IPS-20b (cell line): ENCODE measurements at regions not wholly inside any gene's neighbourhood (a gene's known extent, or its start where the extent isn't known, plus 50 kb on each side); places are given as distances from the start of the nearest gene placed in this dataset.

Experiments used
- H3K27ac ChIP-seq: one replicate; pipeline ENCODE4 v1.5.1; 2013; ENCODE audit warnings: low read length
- H3K27me3 ChIP-seq: 2 replicates; pipeline ENCODE4 v1.6.1; 2013; ENCODE audit warnings: mild to moderate bottlenecking, low read length, inconsistent platforms; ENCODE audit not compliant: insufficient read depth
- H3K36me3 ChIP-seq: 2 replicates; pipeline ENCODE4 v1.6.1; 2013; ENCODE audit warnings: low read depth, mild to moderate bottlenecking, inconsistent platforms, low read length, moderate library complexity; ENCODE audit not compliant: insufficient read depth
- H3K4me1 ChIP-seq: 2 replicates; pipeline ENCODE4 v1.6.1; 2013; ENCODE audit warnings: mild to moderate bottlenecking, control low read depth, inconsistent platforms, low read length, moderate library complexity; ENCODE audit not compliant: insufficient read depth
- H3K4me3 ChIP-seq: 2 replicates; pipeline ENCODE4 v1.5.1; 2013; ENCODE audit warnings: mild to moderate bottlenecking, low read length, inconsistent platforms
- H3K9ac ChIP-seq: 2 replicates; pipeline ENCODE4 v1.6.1; 2013; ENCODE audit warnings: low read depth, mild to moderate bottlenecking, inconsistent platforms, low read length, moderate library complexity
- H3K9me3 ChIP-seq: 2 replicates; pipeline ENCODE4 v1.6.1; 2013; ENCODE audit warnings: mild to moderate bottlenecking, low read depth, low read length, inconsistent platforms; ENCODE audit not compliant: insufficient read depth

DNA sequence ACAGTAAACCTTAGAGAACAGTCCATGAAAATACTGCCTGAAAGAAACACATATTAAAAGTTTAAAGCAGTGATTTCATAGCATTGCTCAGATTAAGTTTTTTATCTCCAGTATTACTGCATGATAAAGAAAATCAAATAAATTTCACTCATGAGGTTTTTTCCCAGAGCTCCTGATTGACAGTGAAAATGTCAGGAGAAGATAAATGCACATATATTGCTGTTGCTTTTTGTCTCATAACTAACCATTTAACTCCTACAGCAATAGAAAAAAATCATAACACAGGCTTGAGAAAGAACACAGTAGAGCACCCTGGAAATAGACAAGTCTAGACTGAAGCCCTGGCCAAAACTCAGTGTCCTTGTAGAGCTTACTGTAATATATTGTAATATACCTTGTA is 391.0 kb downstream of the TMX3 start:
- Histone ChIP-seq H3K27me3 (no peaks in the 10 kb centered on the region), H3K9ac (no peak overlapping the region), H3K9me3 (no peaks in the 10 kb centered on the region), H3K36me3 (no peaks in the 10 kb centered on the region), H3K27ac (no peak overlapping the region), H3K4me3 (no peak overlapping the region), H3K4me1 (no peaks in the 10 kb centered on the region)

DNA sequence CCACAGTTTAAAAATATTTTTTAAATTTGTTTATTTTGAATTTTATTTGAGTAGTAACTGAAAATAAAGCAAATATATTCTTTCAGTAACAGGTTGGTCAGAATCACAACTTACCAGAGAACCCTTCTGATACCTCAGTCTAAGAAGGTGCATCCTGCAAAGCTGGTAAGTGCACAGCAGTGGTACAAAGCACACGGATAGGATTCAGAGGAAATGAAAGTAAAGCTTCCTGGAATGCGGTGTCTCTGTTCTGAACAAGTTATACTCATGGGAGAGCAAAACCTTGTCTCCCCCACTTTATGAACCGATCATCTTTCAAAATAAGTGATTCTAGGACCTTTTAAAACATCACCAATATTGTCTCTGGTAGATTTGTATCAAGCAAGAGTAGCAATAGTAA is 398.3 kb downstream of the TMX3 start:
- H3K27me3 ChIP-seq = no peaks in the 10 kb centered on the region
- H3K4me1 ChIP-seq = no peaks in the 10 kb centered on the region
- no peaks in the 10 kb centered on the region for H3K36me3 ChIP-seq
- H3K4me3 ChIP-seq = no peak overlapping the region
- H3K9me3 ChIP-seq = no peaks in the 10 kb centered on the region
- H3K27ac ChIP-seq = no peak overlapping the region
- no peak overlapping the region for H3K9ac ChIP-seq

- H3K4me3 ChIP-seq = no peak overlapping the region
- H3K9me3 ChIP-seq = no peaks in the 10 kb centered on the region
- no peaks in the 10 kb centered on the region for H3K27me3 ChIP-seq
- no peaks in the 10 kb centered on the region for H3K36me3 ChIP-seq
- no peak overlapping the region for H3K9ac ChIP-seq
- H3K4me1 ChIP-seq = no peaks in the 10 kb centered on the region
- no peak overlapping the region for H3K27ac ChIP-seq
Measured at GRCh38 chr18:68314403-68314802, 400.5 kb downstream of the TMX3 start.

DNA sequence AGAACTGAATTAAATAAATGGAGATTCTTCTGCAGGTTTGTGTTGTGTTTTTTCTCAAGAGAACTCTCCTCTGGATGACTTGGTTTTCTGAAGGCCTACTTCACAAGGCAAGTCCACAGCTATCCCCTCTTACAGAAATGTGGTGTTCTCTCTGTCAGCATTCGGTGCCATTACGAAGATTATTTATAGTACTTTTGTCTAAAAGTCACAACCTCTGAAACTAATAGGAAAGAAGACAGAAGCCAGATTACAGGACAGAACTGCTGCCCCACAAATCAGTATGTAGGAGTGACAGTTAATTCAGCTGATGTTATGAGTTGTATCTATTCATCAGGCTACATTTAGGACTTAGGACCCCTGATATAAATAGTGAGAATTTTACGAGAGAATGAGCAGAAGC is 413.5 kb downstream of the TMX3 start:
- Histone ChIP-seq H3K9ac (no peak overlapping the region), H3K27ac (no peak overlapping the region), H3K9me3 (no peaks in the 10 kb centered on the region), H3K36me3 (no peaks in the 10 kb centered on the region), H3K4me3 (no peak overlapping the region), H3K4me1 (no peaks in the 10 kb centered on the region), H3K27me3 (no peaks in the 10 kb centered on the region)

GRCh38 chr18:68299906-68300305 is 415.0 kb downstream of the TMX3 start:
- Histone ChIP-seq H3K9me3 (no peaks in the 10 kb centered on the region), H3K27me3 (no peaks in the 10 kb centered on the region), H3K4me1 (no peaks in the 10 kb centered on the region), H3K4me3 (no peak overlapping the region), H3K27ac (no peak overlapping the region), H3K36me3 (no peaks in the 10 kb centered on the region), H3K9ac (no peak overlapping the region)

DNA sequence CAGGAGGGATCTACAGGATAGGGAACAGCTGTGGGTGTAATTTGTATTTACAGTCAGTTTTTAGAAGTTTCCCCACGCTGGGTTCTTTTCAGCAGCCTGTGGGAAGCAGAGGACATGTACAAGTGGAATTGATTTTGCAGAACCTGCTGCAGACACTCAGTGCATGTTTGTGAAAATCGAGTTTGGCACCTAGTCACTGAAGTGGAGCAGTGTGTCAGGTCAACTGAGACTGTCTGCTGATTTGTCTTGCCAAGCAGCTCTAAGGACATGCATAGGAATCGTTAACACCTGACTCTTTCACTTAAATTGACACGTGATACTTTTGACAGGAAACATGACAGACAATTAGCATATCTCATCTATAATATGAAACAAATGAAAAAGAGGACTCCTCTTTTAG is 416.6 kb downstream of the TMX3 start:
- H3K27ac ChIP-seq = no peak overlapping the region
- no peak overlapping the region for H3K9ac ChIP-seq
- H3K9me3 ChIP-seq = no peaks in the 10 kb centered on the region; the same call in 1 of the 2 replicates

GRCh38 chr18:68288408-68288807 is 426.5 kb downstream of the TMX3 start:
- Histone ChIP-seq H3K27me3 (no peaks in the 10 kb centered on the region), H3K9me3 (no peaks in the 10 kb centered on the region), H3K4me3 (no peak overlapping the region), H3K36me3 (no peaks in the 10 kb centered on the region), H3K4me1 (no peaks in the 10 kb centered on the region), H3K9ac (no peak overlapping the region), H3K27ac (no peak overlapping the region)

More for the DNA sequence above, 416.6 kb downstream of the TMX3 start:
- H3K27me3 ChIP-seq = no peaks in the 10 kb centered on the region
- H3K36me3 ChIP-seq = no peaks in the 10 kb centered on the region
- no peaks in the 10 kb centered on the region for H3K4me1 ChIP-seq
- no peak overlapping the region for H3K4me3 ChIP-seq

GRCh38 chr18:68284236-68284780 is 430.6 kb downstream of the TMX3 start:
- Histone ChIP-seq H3K36me3 (no peaks in the 10 kb centered on the region), H3K9ac (no peak overlapping the region), H3K27me3 (no peaks in the 10 kb centered on the region), H3K27ac (no peak overlapping the region), H3K4me3 (no peak overlapping the region), H3K9me3 (no peaks in the 10 kb centered on the region), H3K4me1 (no peaks in the 10 kb centered on the region)

- Histone ChIP-seq H3K9ac (no peak overlapping the region), H3K27me3 (no peaks in the 10 kb centered on the region), H3K4me1 (no peaks in the 10 kb centered on the region), H3K9me3 (no peaks in the 10 kb centered on the region), H3K4me3 (no peak overlapping the region), H3K27ac (no peak overlapping the region), H3K36me3 (no peaks in the 10 kb centered on the region)
Measured at GRCh38 chr18:68283834-68284233, 431.1 kb downstream of the TMX3 start.

- Histone ChIP-seq H3K9ac (no peak overlapping the region), H3K27me3 (no peaks in the 10 kb centered on the region), H3K27ac (no peak overlapping the region), H3K9me3 (no peaks in the 10 kb centered on the region), H3K36me3 (no peaks in the 10 kb centered on the region), H3K4me3 (no peak overlapping the region), H3K4me1 (no peaks in the 10 kb centered on the region)
Measured at GRCh38 chr18:68282232-68282631, 432.7 kb downstream of the TMX3 start.

DNA sequence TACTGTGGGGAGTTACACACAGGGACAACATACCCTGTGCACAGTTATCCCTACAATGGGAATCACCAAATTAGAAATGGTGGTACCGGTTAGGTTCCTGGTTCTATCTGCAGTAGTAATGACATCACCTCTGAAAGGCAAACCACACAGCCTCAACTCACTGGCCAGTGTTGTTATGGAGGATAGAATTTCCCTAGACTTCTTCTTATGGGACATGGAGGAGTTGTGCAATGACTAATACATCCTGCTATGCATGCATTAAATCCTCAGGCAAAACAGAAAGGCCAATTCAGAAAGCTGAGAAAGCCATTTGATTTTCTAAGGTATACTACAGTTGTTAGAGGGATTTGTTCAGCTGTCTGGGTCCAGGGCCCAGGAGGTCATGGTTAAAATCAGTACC is 439.3 kb downstream of the TMX3 start:
- H3K4me1 ChIP-seq = no peaks in the 10 kb centered on the region; the same call in 1 of the 2 replicates
- no peak overlapping the region for H3K27ac ChIP-seq
- no peak overlapping the region for H3K9ac ChIP-seq
- H3K27me3 ChIP-seq = no peaks in the 10 kb centered on the region
- no peaks in the 10 kb centered on the region for H3K9me3 ChIP-seq
- H3K36me3 ChIP-seq = no peaks in the 10 kb centered on the region
- H3K4me3 ChIP-seq = no peak overlapping the region

GRCh38 chr18:68270017-68270416 is 444.9 kb downstream of the TMX3 start:
- Histone ChIP-seq H3K4me1 (no peaks in the 10 kb centered on the region), H3K27me3 (no peaks in the 10 kb centered on the region), H3K36me3 (no peaks in the 10 kb centered on the region), H3K4me3 (no peak overlapping the region), H3K9ac (no peak overlapping the region), H3K27ac (no peak overlapping the region), H3K9me3 (no peaks in the 10 kb centered on the region)

- Histone ChIP-seq H3K36me3 (no peaks in the 10 kb centered on the region), H3K4me3 (no peak overlapping the region), H3K27ac (no peak overlapping the region)
Measured at GRCh38 chr18:68267583-68267982, 447.3 kb downstream of the TMX3 start.

More at GRCh38 chr18:68267583-68267982, 447.3 kb downstream of the TMX3 start:
- H3K9me3 ChIP-seq = no peaks in the 10 kb centered on the region
- H3K9ac ChIP-seq = no peak overlapping the region
- H3K27me3 ChIP-seq = no peaks in the 10 kb centered on the region
- no peaks in the 10 kb centered on the region for H3K4me1 ChIP-seq
